ENCODE measurements at regions not wholly inside any gene's neighbourhood (a gene's known extent, or its start where the extent isn't known, plus 50 kb on each side); places are given as distances from the start of the nearest gene placed in this dataset.

- no peak for DNase-seq
Observed at GRCh38 chr3:43906849-43907507, 216.2 kb downstream of the ABHD5 start.

DNA sequence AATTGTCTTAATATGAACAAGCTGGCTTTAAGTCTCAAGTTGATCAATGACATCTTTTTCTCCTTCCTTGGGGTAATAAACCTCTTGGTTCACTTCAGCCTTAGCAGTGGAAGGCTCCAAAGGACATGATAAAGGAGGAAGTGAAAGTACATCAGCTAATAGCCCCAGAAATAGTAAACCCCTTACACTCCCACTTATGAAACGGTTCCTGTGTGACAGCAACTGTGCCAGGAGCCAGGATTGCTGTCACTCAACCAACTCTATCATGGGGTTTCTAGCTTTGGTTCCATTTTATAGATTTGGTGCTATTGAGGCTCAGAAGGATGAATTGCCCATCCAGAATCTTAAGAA is 216.7 kb downstream of the ABHD5 start:
- no peak for DNase-seq

DNA sequence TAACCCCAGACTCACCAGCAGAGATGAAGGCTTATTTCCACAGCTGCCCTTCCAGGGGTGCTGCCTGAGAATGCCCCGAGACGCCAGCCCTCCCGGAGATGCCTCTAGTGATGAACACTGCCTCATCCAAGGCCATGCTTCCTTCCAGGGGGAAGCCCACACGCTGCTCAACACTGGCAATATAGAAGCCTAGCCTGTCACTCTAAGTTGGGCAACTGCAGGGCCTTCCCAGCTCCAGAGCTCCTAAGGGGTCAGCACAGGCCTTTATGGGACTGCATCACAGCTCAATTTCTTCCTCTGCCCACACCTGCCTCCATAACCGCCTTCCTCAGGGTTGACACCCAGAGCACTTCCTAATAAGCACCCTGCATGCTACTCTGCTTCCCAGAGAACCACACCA is 217.7 kb downstream of the ABHD5 start:
- DNase-seq: no peak

DNA sequence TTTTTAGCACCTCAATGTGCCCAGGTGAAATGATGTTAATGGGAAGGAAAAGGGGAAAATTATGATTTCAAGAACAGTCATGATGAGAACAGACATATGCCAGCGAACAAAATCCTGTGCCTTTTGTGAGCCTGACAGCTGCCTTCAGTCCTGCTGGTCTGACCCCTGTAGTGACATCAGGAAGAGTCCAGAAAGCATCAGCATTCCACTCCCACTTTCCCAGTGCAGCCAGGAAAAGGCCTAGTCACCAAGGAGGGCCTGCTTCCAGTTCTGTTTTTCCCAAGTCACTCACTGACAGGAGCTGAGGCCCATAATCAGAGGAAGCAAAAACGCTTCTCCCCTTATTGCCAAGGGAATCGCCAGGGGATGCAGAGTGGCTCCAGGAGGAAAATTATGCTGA is 218.4 kb downstream of the ABHD5 start:
- no peak for DNase-seq

DNA sequence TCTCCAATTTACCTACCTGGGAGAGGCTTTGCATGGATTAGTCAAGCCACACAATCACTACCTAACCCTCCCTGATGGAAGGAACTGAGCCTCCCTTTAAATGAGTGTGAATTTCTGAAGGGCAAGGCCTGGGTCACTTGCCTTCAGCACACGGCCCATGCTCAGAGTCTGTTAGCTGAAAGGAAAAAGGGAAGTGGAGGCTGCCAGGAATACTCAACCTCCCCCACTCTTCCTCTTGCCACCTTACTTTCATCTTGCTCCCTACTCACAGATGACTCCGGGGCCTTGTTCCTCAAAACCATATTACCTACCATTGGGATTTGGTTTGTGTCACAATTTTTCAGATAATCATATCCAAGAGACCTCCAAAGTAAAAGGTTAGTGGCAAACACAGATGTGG is 220.0 kb downstream of the ABHD5 start:
- DNase-seq: no peak

- no peak for DNase-seq
Observed at GRCh38 chr3:43913036-43913948, 222.6 kb downstream of the ABHD5 start.

- no peak for DNase-seq
Observed at GRCh38 chr3:43914269-43914668, 223.5 kb downstream of the ABHD5 start.

GRCh38 chr3:43915546-43915945 is 224.8 kb downstream of the ABHD5 start:
- no peak for DNase-seq

DNA sequence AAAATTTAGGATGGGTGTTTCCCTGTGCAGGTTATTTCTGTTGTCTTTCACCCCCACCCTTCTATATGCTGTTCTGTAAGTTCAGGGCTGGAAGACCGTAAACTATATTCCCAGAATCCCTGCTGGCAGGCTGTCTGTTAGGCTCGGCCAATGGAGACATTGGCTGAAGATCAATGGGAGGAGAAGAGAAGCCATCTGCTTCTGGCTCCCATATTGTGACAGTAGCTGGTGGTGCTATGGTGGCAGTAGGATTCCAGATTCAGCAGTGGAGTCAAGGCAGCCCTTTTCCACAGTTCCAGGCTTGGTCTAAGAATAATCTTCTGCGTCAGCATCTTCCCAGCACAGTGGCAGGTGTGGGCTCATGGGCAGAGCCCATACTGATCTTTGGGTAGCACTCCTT is 226.6 kb downstream of the ABHD5 start:
- DNase-seq: no peak

DNA sequence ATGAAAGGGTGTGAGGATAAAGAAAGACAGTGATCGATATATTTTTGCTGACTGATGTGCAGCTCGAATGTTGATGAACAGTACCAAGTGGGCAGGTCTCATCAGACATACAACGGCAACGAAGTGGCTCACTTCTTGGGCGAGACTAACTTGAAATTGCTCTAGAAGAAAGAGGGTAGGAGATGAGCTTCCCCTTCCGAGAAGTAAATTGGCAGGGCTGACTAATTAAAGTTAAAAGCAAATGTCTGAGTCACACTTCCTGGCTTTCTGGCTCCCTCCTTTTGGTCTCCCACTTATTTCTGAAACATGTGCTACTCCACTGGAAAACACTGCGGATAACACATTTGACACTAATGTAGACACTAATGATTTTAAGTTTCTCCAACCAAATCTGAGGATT is 228.3 kb downstream of the ABHD5 start:
- DNase-seq: no peak

- no peak for DNase-seq
Observed at GRCh38 chr3:43921056-43921648, 230.4 kb downstream of the ABHD5 start.

DNA sequence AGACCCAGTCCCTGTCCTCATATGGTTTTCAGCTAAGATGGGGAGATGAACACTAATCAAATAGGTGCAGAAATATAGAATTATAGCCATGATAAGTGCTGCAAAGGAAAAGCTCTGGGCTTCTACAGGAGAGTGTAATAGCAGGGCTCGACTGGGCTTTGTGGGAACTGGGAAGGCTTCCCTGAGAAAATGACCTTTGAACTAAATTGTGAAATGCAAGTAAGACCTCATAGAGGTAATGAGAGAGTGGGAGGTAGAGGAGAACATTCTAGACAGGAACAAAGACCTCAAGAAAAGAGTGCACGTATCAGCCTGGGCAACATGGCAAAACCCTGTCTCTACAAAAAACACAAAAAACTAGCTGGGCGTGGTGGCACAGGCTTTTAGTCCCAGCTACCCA is 231.6 kb downstream of the ABHD5 start:
- DNase-seq: no peak

DNA sequence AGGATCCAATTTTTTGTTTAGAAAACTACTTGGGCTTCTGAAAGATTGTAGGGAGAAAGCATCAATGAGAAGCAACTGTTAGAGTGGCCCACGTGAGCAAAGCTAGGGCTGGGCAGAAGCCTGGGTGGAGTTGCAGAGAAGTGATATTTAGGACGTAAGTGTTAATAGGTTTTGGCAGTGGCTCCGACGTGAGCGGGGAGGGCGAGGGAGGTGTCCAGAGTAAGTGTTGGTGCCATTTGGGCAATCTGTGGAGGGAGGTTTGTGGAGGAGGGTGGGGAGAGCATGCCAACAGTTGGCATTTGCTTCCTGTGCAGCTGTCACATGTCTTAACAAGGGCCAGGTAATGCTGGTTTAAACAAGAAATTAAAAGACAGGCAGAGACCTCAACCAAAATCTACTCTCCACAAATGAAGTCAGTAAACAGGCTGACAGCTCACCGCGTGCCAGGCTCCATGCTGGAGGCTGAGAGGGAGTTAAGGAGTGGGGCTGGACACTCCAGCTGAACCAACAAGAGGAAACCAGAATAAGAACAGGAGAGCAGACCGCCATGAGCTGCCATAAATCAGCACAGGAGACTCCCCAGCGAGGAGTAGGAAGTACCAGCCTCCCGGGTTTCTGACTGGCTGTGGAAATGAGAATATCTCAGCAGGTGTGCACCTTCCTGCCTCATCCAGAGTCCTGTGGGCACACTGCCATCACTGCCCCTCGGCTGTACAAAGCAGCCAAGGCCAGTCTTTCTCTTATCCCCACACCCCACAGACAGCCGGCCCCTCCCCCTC is 232.6 kb downstream of the ABHD5 start:
- no peak for DNase-seq

GRCh38 chr3:43926055-43926454 is 235.3 kb downstream of the ABHD5 start:
- DNase-seq: no peak

DNA sequence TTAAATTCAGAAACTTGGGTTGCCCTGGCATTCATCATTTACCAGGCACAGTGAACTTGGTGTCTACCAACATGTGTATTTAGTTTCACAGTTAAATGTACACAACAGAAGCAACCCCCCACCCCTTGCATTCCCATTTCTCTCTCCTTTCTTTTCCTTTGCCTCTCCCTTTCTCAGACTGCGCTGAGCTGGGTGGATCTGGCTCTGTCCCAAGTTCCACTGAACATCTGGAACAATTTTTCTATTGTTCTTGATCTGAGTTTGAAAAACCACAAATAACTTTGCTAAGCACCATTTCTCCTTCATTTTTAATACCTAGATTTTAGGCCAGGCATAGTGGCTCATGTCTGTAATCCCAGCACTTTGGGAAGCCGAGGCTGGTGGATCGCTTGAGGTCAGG is 242.2 kb downstream of the ABHD5 start:
- DNase-seq: no peak

- DNase-seq: no peak
Observed at GRCh38 chr3:43948013-43948412, 257.3 kb downstream of the ABHD5 start.

GRCh38 chr3:43949594-43949993 is 258.9 kb downstream of the ABHD5 start:
- no peak for DNase-seq

DNA sequence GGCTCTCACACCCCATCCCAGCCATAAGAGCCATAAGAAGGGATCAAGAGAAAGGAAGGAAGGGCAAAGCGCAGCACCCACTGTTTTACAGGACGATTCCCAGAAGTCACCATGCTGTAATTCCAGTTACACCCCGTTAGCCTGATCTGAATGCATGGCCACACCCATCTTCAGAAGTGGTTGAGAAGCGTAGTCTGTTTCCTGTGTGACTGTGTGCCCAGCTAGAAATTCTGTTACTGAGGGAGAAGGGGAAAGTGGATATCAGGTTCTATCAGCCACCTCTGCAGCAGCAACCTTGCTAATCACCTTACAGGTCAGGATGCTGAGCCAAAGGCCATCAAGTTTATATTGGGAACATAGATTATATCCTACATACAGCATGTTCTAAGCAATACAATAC is 260.0 kb downstream of the ABHD5 start:
- no peak for DNase-seq

DNA sequence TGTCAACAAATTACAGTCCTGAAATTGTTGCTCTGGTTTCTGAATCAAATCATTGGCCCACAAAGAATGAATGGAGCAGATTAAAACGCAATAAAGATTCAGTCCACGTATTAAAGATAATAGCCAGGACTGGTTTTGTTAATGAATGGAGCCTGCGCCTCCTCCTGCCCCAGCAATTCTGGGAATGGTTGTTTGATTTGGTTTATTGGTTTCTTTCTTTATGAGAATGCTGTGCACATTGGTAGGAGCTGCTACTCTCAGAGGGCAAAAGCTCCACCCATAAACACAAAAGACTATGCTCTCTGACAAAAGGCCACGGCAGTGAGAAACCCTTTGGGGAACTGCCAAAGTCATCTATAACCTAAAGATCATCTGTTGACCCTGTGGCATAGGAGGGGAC is 261.1 kb downstream of the ABHD5 start:
- DNase-seq: no peak

DNA sequence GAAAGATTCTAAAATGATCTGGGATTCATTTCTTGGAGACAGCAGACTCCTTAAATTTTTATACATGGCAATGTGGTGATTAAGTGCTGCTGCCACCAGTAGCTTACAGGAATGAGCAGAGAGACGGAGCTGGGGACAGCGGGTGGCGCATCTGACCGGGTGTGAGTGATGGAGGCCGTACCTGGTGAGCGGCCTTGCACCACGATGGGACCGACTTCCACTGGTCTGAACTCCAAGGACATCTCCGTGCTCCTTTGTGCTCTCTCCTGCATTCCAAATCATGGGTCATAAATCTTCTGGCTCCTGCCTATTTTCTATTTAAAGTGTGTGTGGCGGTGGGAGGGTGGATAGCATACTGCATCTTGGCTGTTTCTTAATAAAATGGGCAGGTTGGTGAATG is 262.6 kb downstream of the ABHD5 start:
- no peak for DNase-seq

DNA sequence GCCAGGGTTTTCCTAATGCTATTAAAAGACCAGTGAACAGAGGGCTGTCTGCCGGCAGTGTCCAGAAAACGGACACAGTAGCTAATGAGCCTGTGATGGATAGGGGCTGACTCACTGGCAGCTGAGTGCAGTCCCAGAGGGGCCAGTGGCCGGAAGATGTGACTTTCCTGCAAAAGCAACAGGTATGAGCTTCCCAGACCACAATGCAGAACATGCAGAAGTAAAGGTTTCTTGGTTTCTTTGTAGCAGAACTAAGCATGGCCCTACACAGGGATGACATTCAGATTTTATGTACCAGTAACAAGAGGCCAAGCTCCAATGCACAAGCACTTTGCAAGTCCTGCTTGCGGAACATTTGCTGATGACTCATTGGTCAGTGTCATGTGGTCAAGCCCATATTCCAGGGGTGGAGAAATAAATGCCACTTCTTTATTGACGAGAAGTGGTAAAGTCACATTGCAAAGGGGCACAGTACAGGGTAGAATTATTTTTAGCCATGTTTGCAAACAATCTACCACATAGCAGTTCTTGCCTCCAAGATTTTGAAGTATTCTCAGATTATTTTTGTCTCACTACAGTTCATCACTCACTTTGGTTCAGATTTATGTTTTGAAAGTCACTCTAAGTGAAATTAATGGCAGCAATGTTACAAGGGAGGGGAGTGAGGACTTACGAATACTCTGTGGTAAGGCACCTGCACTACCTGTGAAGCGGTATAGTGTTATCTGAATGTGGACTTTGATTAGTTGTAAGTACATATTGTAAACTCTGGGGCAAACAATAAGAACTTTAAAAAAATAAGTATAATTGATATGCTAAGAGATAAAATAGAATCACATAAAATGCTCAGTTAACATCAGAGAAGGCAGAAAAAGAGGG is 263.3 kb downstream of the ABHD5 start:
- no peak for DNase-seq

DNA sequence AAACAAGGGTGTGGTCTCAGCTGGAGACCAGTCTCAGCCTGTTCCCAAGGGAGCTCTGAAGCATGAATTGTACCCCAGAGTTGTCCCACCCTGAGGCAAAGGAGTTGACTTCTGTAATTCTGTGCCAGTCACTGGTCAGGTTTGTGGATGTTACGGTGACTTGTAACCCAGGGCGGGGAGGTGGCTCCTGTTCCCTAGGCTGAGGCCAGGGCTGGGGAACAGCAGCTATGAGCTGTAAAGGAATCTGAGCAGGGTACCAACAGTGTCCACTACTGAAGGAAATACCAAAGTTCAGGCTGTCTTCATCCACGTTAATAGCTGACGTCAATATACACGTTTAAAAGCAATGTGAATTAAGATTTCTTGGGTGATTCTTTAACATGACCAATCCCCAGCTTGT is 266.2 kb downstream of the ABHD5 start:
- no peak for DNase-seq
